Naive B cell (primary cell): ENCODE measurements at regions not wholly inside any gene's neighbourhood (a gene's known extent, or its start where the extent isn't known, plus 50 kb on each side); places are given as distances from the start of the nearest gene placed in this dataset.
"Not testable (repeated sequence)": the region's sequence is repeated elsewhere in the genome, so short reads cannot be mapped to it uniquely, and the experiment has no call there.

ENCODE experiments used
- ATAC-seq, 2 donors: fragments of 150-1000 bp; cut with Tn5 transposase; 2 replicates each; pipeline ENCODE4 v1.10.0; 2021; ENCODE audit warnings: low read depth in 2 of 2, mild to moderate bottlenecking in 2 of 2, moderate library complexity in 2 of 2
- DNase-seq: peaks from one replicate; pipeline ENCODE4 v3.0.0; 2022
- H3K27ac Mint-ChIP-seq, 6 donors: one replicate each; pipeline ENCODE4 v1.8.0; 2020 to 2022; ENCODE audit warnings: mild to moderate bottlenecking in 6 of 6, mixed read lengths in 6 of 6, moderate library complexity in 5 of 6, inconsistent platforms in 2 of 6
- H3K27me3 Mint-ChIP-seq, 3 donors: one replicate each; pipeline ENCODE4 v1.8.0; 2021 to 2022; ENCODE audit warnings: mixed read lengths in 3 of 3, mild to moderate bottlenecking in 1 of 3
- H3K36me3 Mint-ChIP-seq, 2 donors: one replicate each; pipeline ENCODE4 v1.8.0; 2020 to 2022; ENCODE audit warnings: mixed read lengths in 2 of 2, inconsistent platforms in 1 of 2, mild to moderate bottlenecking in 1 of 2
- H3K4me1 Mint-ChIP-seq, 3 donors: one replicate each; pipeline ENCODE4 v1.8.0; 2020 to 2022; ENCODE audit warnings: mixed read lengths in 3 of 3, inconsistent platforms in 1 of 3, mild to moderate bottlenecking in 1 of 3, moderate library complexity in 1 of 3
- H3K4me3 Mint-ChIP-seq, 8 donors: one replicate each; pipeline ENCODE4 v1.8.0; 2020 to 2022; ENCODE audit warnings: mild to moderate bottlenecking in 8 of 8, mixed read lengths in 8 of 8, moderate library complexity in 8 of 8, inconsistent platforms in 2 of 8
- H3K9me3 Mint-ChIP-seq, 7 donors: one replicate each; pipeline ENCODE4 v1.8.0; 2020 to 2022; ENCODE audit warnings: mixed read lengths in 7 of 7, mild to moderate bottlenecking in 5 of 7, inconsistent platforms in 2 of 7, moderate library complexity in 1 of 7

DNA sequence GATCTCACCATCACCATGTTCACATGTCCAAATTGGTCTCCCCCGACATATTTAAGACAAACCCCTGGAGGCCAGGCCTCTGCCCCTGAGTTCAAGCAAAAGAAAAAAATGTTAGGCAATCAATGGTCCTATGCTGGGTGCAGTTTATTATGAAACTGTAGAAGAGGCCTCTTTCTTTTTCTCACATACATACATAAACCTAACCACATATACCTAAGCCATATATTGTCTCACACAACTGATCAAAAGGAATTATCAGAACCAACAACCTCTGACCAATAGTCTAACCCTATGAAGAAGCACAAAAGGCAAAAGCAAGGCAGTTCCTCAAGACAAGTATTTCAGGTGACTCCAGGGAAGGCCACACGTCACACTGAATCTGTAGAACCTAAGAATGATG, 49.9 kb downstream of the ILRUN start:
- DNase-seq (no peak), ATAC-seq (no peak)
- Mint-ChIP-seq H3K27ac (peak overlapping the region in 3 of 6 donors; percentile 33 to 70 (median 65)), H3K36me3 (peaks cover 10 to 29% of the 10 kb centered on the region in 2 donors), H3K4me1 (peaks cover 25 to 34% (median 26%) of the 10 kb centered on the region in 3 donors), H3K9me3 (no peaks in the 10 kb centered on the region), H3K27me3 (no peaks in the 10 kb centered on the region), H3K4me3 (no peak overlapping the region)

DNA sequence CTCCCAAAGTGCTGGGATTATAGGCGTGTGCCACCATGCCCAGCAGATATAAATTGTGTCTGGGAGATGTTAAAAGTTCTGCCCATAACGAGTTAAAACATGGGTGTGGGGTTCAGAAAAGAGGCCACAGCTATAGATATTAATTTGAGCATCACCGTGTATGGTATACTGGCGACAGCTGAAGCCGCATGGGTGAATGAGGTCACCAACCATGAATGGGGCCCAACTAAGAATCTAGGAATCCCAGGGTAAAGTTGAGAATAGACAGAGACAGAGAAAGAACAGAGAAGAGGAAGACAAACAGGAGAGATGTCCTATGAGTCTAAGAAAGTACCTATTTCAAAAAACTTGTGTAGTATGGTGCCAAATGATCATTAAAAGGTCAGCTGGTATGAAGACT, 50.9 kb downstream of the ILRUN start:
- no peak for DNase-seq
- Mint-ChIP-seq H3K4me3 (no peak overlapping the region), H3K4me1 (peaks cover 22 to 28% (median 27%) of the 10 kb centered on the region in 3 donors), H3K27me3 (no peaks in the 10 kb centered on the region), H3K9me3 (no peaks in the 10 kb centered on the region), H3K36me3 (peaks cover 10 to 29% of the 10 kb centered on the region in 2 donors), H3K27ac (peak overlapping the region in 4 of 6 donors; percentile 4 to 75 (median 12))
- no peak for ATAC-seq

DNA sequence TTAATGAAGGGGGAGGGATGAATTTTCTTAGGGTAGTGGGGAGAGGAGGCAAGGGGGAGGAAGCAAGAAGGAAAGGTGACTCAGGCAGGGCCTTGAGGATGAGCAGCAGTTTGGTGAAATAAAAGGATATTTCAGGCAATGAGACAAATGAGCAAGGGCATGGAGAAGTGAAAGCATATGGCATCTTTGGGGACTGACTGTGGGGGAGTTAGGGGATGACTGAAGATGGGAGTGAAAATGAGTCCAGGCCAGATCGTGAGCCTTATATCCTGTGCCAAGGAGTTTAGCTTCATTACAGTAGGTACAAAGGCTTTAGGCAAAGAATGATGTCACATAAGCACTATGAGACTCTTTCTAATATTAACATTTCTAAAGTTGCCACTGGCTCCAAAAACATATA, 51.9 kb downstream of the ILRUN start:
- Mint-ChIP-seq H3K36me3 (peaks cover 10 to 29% of the 10 kb centered on the region in 2 donors), H3K27ac (peak overlapping the region; percentile 2 to 94 (median 74))
- ATAC-seq = no peak

DNA sequence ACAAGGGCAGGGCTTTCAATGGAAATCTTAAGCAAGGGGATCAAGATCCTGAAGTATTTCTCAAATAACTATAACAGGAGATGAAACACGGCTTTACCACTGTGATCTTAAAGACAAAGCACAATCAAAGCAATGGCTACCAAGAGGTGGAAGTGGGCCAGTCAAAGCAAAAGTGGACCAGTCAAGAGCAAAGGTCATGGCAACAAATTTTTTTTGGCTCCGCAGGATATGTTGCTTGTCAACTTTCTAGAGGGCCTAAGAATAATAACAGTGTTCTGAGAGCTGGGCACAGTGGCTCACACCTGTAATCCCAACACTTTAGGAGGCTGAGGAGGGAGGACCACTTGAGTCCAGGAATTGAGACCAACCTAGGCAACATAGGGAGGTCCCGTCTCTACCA, 54.1 kb downstream of the ILRUN start:
- H3K27me3 Mint-ChIP-seq = no peaks in the 10 kb centered on the region
- peak overlapping the region in 2 of 6 donors; percentile 56 to 86 for H3K27ac Mint-ChIP-seq
- no peak for ATAC-seq
- H3K4me1 Mint-ChIP-seq = peaks cover 26 to 50% (median 43%) of the 10 kb centered on the region in 3 donors
- H3K4me3 Mint-ChIP-seq = no peak overlapping the region
- H3K9me3 Mint-ChIP-seq = no peaks in the 10 kb centered on the region
- H3K36me3 Mint-ChIP-seq = peaks cover 14 to 29% of the 10 kb centered on the region in 2 donors
- no peak for DNase-seq

More for the DNA sequence above, 51.9 kb downstream of the ILRUN start:
- no peak for DNase-seq
- Mint-ChIP-seq H3K4me3 (no peak overlapping the region), H3K4me1 (peaks cover 22 to 33% (median 31%) of the 10 kb centered on the region in 3 donors), H3K27me3 (no peaks in the 10 kb centered on the region), H3K9me3 (no peaks in the 10 kb centered on the region)

DNA sequence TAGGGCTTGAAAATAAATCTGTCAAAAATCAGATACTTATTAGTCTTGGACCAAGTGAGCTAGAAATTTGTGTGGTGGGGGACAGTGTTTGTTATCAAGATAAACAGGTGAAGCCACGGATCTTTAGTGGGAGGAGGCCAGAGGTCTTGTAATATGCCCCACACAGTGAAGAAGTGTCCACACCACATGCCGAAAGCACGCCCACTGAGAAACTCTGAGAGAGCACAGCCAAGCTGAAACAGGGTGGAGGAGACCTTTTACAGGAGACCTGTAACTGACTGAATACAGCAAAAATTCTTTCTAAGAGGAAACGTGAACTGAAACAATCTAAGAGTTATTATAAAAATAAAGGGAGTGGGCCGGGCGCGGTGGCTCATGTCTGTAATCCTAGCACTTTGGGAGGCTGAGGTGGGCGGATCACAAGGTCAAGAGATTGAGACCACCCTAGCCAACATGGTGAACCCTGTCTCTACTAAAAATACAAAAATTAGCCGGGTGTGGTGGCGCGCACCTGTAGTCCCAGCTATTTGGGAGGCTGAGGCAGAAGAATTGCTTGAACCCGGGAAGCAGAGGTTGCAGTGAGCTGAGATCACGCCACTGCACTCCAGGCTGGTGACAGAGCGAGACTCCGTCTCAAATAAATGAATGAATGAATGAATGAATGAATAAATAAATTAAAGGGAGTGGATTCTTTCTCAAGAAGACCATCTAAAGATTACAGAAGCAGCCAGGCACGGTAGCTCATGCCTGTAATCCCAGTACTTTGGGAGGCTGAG, 56.3 kb downstream of the ILRUN start:
- peaks cover 17 to 46% (median 39%) of the 10 kb centered on the region in 3 donors for H3K4me1 Mint-ChIP-seq
- H3K9me3 Mint-ChIP-seq = not testable (repeated sequence)

DNA sequence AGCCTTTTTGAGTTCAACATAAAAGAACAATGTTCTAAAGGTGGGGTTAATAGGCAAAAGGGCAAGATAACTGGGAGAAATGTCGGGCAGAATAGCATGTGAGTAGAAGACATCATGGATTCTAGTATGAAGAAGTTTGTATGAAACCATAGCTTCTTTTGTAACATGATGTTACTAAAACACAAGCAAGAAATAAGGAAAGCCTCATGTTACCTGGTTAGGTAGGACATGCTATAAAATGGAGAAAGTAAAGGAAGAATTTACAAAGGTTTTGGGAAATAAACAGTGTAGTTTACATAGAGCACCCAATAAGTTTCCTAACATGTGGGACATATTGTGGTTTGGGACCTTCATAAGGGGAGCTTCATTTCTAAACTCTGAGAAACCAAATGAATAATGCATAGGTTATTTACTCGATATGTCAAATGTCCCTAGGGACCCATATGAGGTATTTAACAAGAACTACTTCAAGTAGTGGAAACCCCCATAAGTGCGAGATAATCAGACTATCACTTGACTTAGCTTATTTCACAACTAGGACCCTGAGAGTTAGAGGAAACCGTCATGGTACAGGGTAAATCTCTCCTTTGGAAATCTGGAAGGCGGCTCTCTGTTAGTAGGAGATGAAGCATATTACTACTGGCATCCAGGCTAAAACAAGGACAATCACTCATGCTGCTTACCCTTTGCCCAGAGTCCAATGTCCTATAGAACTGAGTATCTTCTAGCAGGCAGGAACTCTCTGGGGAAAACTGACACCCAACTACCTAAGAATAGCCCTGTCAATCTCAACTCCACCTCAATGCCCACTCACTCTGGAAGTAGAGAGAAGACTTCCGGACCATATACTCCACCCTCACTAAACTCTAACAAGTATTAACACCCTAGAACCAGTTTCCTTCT, 57.5 kb downstream of the ILRUN start:
- DNase-seq (no peak), ATAC-seq (peak; percentile 83 to 89)
- Mint-ChIP-seq H3K36me3 (peaks cover 2 to 8% of the 10 kb centered on the region in 2 donors), H3K4me1 (peaks cover 18 to 43% (median 37%) of the 10 kb centered on the region in 3 donors), H3K27ac (peak overlapping the region; percentile 55 to 95 (median 86)), H3K27me3 (no peaks in the 10 kb centered on the region), H3K9me3 (no peaks in the 10 kb centered on the region), H3K4me3 (peak overlapping the region in 1 of 8 donors; percentile 62)

More for the DNA sequence above, 56.3 kb downstream of the ILRUN start:
- Mint-ChIP-seq H3K4me3 (peak overlapping the region in 1 of 8 donors; percentile 29), H3K36me3 (peaks cover 8 to 13% of the 10 kb centered on the region in 2 donors), H3K27ac (peak overlapping the region; percentile 53 to 82 (median 73))
- not testable (repeated sequence) for ATAC-seq, DNase-seq, H3K27me3 Mint-ChIP-seq

DNA sequence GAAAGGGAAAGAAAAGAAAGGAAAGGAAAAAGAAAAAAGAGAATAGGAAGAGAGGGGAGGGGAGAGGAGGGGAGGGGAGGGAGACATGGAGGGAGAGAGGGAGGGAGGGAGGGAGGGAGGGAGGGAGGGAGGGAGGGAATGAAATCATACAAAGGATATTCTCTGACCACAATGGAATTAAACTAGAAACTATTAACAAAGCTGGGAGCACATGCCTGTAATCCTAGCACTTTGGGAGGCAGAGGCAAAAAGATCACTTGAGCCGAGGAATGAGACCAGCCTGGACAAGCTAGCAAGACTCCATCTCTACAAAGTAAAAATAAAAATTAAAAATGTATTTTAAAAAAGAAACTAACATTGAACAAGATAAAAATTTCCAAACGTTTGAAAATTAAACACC, 62.8 kb downstream of the ILRUN start:
- DNase-seq (no peak), ATAC-seq (no peak)
- H3K36me3 Mint-ChIP-seq = peaks cover 0 to 6% of the 10 kb centered on the region in 2 donors
- H3K4me1 Mint-ChIP-seq = peaks cover 24 to 33% (median 29%) of the 10 kb centered on the region in 3 donors
- H3K9me3 Mint-ChIP-seq = no peaks in the 10 kb centered on the region
- H3K27ac Mint-ChIP-seq = peak overlapping the region in 3 of 6 donors; percentile 39 to 93 (median 81)
- H3K27me3 Mint-ChIP-seq = no peaks in the 10 kb centered on the region
- peak overlapping the region in 1 of 8 donors; percentile 72 for H3K4me3 Mint-ChIP-seq

DNA sequence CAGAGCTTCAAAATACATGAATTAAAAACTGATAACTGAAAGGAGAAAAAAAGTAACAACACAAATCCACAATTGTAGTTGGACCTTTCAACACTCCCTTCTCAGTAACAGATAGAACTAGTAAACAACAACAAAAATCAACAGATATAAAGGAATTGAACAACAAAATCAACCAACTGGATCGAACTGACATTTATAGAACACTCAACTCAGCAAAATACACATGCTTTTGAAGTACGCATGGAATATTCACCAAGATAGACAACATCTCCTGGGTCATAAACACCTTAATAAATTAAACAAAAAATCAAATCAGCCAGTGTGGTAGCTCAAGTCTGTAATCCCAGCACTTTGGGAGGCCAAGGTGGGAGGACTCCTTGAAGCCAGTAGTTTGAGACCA, 63.3 kb downstream of the ILRUN start:
- Mint-ChIP-seq H3K4me1 (peaks cover 22 to 29% (median 24%) of the 10 kb centered on the region in 3 donors), H3K27ac (peak overlapping the region in 4 of 6 donors; percentile 7 to 81 (median 49))
- ATAC-seq = no peak

DNA sequence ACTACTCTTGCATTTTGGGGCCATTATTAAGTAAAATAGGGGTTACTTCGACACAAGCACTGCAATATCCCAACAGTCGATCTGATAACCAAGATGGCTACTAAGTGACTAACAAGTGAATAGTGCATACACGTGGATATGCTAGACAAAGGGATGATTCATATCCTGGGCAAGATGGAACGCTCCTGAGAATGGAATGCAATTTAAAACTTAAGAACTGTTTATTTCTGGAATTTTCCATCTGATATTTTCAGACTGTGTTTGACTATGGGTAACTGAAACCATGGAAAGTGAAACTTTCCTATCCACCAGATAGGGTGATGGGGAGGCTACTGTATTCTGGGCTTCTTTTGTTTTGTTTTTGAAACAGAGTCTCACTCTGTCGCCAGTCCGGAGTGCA, 66.5 kb downstream of the ILRUN start:
- Mint-ChIP-seq H3K4me1 (peaks cover 14 to 38% (median 29%) of the 10 kb centered on the region in 3 donors), H3K4me3 (peak overlapping the region in 1 of 8 donors; percentile 29), H3K36me3 (peaks cover 7 to 11% of the 10 kb centered on the region in 2 donors), H3K9me3 (no peaks in the 10 kb centered on the region), H3K27ac (no peak overlapping the region), H3K27me3 (no peaks in the 10 kb centered on the region)
- no peak for ATAC-seq
- DNase-seq = no peak

More for the DNA sequence above, 63.3 kb downstream of the ILRUN start:
- no peaks in the 10 kb centered on the region for H3K27me3 Mint-ChIP-seq
- H3K4me3 Mint-ChIP-seq = no peak overlapping the region
- H3K9me3 Mint-ChIP-seq = no peaks in the 10 kb centered on the region
- H3K36me3 Mint-ChIP-seq = peaks cover 0 to 4% of the 10 kb centered on the region in 2 donors
- DNase-seq = no peak

DNA sequence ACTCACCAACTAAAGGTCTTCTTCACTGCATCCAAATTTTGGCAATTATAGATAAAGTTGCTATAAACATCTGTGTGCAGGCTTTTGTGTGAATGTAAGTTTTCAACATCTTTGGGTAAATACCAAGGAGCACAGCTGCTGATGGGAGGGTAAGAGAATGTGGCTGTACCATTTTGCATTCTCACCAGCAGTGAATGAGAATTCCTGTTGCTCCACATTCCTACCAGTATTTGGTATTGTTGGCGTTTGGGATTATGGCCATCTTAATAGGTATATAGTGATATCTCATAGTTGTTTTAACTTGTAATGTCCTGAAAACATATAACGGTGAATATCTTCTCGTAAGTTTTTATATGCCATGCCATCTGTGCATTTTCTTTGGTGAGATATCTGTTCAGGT, 69.3 kb downstream of the ILRUN start:
- no peak for ATAC-seq
- Mint-ChIP-seq H3K4me1 (peaks cover 20 to 34% (median 27%) of the 10 kb centered on the region in 3 donors), H3K9me3 (no peaks in the 10 kb centered on the region), H3K4me3 (no peak overlapping the region), H3K27ac (peak overlapping the region in 2 of 6 donors; percentile 16 to 47), H3K27me3 (no peaks in the 10 kb centered on the region), H3K36me3 (peaks cover 4 to 14% of the 10 kb centered on the region in 2 donors)
- no peak for DNase-seq

DNA sequence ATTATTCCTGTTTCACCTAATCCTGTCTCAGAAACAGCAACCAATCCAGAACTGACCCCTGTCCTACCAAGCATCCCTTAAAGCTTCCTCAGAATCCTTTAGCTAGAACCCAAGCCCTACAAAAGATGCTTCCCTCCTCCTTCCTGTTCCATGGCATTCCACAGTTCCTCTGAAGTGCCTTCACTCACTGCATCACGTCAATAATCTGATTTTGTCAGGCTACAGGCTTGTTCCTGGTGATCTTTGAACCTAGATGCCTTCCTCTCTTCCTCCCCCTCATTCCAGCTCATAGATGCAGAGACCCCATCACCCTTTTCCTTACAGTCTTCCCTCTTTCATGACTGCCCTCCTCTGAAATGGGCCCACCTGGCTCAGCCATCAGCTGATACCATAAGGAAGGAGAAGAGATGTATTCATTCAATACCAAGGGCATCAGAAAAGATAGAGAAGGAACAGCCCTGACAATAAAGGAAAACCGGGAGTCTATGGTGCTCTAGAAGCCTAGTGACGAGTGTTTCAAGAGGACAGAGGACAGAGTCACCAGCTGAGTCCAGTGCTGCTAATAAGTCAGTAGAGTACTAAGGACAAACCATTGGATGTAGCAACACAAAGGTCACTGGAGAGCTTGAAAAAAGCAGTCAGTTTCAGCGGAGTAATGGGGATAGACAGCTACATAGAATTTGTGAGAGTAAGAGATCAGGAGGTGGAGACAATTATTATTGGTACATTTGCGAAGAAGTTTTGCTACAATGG, 62.5 kb upstream of the SPDEF start:
- no peak overlapping the region for H3K4me3 Mint-ChIP-seq

DNA sequence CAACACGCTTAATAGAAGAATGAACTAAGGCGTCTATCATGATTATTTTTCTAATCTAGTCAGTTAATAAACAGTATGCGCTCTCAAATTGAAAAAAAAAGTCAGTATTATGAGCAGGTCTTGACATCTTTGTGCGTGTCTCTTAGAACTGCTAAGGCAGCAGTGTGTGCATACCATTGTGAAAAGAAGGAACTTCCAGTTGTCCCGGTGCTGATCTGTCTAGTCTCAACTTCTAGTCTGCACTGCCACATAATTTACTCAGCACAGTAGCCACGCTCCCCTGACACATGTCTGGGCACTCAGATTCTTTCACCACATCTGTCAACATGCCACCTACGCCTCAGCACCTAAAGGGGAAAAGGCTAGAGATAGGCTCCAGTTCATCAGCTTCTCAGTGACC, 61.1 kb upstream of the SPDEF start:
- H3K27ac Mint-ChIP-seq = peak overlapping the region in 2 of 6 donors; percentile 38 to 66
- no peak overlapping the region for H3K4me3 Mint-ChIP-seq
- ATAC-seq (no peak), DNase-seq (no peak)
- H3K4me1 Mint-ChIP-seq = peaks cover 14 to 35% (median 19%) of the 10 kb centered on the region in 3 donors
- no peaks in the 10 kb centered on the region for H3K27me3 Mint-ChIP-seq
- H3K36me3 Mint-ChIP-seq = no peaks in the 10 kb centered on the region
- no peaks in the 10 kb centered on the region for H3K9me3 Mint-ChIP-seq

More for the DNA sequence above, 62.5 kb upstream of the SPDEF start:
- Mint-ChIP-seq H3K4me1 (peaks cover 22 to 38% (median 27%) of the 10 kb centered on the region in 3 donors), H3K27ac (peak overlapping the region in 5 of 6 donors; percentile 7 to 53 (median 48)), H3K36me3 (no peaks in the 10 kb centered on the region), H3K27me3 (no peaks in the 10 kb centered on the region), H3K9me3 (no peaks in the 10 kb centered on the region)
- no peak for ATAC-seq
- DNase-seq = no peak

DNA sequence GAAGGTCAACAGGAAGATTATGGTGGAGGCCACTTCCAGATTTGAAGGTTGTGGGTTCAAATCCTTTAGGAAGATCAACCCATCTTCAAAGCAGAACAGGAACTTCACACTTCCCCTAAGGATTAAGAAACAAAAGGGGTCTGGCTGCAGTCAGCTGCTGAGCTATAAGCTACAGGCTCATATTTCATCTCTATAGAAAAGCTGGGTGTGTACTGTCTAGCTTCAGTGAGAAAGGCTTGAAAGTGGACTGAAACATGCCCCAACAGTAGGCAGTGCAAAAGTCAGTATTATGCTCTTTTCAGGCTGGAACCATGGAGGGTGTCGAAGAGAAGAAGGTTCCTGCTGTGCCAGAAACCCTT, 60.1 kb upstream of the SPDEF start:
- ATAC-seq (no peak), DNase-seq (no peak)
- Mint-ChIP-seq H3K9me3 (no peaks in the 10 kb centered on the region), H3K27me3 (no peaks in the 10 kb centered on the region), H3K36me3 (no peaks in the 10 kb centered on the region), H3K27ac (peak overlapping the region in 1 of 6 donors; percentile 58), H3K4me1 (peaks cover 11 to 35% (median 18%) of the 10 kb centered on the region in 3 donors), H3K4me3 (no peak overlapping the region)
